Breast epithelium (tissue), 3 donors: ENCODE measurements at regions not wholly inside any gene's neighbourhood (a gene's known extent, or its start where the extent isn't known, plus 50 kb on each side); places are given as distances from the start of the nearest gene placed in this dataset.

Source experiments
- CTCF ChIP-seq, 3 donors: fragments of 450-650 bp; IDR thresholded peaks; one replicate each; pipeline ENCODE4 v1.5.1; 2016 to 2017; ENCODE audit warnings: antibody characterized with exemption in 3 of 3, mild to moderate bottlenecking in 3 of 3, moderate library complexity in 3 of 3
- POLR2A ChIP-seq: fragments of 450-650 bp; IDR thresholded peaks from one replicate; pipeline ENCODE4 v1.6.1; 2016; ENCODE audit warnings: antibody characterized with exemption, mild to moderate bottlenecking, moderate library complexity
- POLR2AphosphoS5 ChIP-seq, 3 donors: sonication (generic); formaldehyde crosslinking; IDR thresholded peaks; one replicate each; pipeline ENCODE4 v1.6.1; 2017; ENCODE audit warnings: antibody characterized with exemption in 3 of 3

DNA sequence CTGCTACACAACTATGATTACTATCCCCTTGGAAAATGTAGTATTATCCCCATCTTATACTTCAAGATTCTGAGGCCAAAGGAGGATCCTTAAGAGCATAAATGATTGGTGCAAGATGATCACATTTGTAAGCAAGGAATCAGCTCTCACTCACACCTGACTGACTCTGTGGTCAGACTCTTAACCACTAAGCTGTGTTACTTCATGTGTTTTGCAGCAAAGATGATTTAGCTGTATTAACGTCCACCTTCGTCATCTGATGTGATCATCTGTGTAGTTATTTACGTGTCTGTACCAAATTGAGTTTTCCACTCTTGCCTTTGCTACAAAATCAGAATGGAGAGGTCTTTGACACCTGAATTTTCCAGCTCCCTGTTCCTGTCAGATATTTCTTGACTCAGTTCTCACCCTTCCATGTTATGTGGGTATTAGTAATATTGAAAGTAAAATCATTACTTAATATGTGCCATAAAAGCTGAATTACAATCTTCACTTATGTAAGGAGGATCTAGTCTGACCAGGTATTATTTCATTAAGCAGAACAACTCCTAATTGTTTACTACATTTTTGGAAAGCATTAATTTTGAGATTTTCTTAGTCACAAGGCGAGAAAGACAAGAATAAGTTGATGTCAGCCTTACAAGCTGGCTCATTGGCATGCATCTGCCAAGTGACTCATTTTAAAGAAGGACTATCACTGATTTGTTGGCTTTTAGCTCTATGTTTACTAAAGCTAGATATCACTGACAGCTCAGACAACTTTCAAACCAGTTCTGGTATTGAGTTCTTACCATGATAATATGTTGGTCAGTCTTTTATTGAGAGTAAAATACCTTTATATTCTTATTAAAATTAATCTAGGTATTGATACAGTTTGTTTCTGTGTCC, 1279.8 kb upstream of the PCDH9 start:
- TF ChIP-seq CTCF (IDR thresholded peaks at IDR 0.05) = no peak
- TF ChIP-seq POLR2A = no peak
- no peak for TF ChIP-seq POLR2AphosphoS5 (IDR thresholded peaks at IDR 0.05)
